GM19397 (cell line): ENCODE measurements at regions not wholly inside any gene's neighbourhood (a gene's known extent, or its start where the extent isn't known, plus 50 kb on each side); places are given as distances from the start of the nearest gene placed in this dataset.
"Not testable (repeated sequence)": the region's sequence is repeated elsewhere in the genome, so short reads cannot be mapped to it uniquely, and the experiment has no call there.

Experiments used
- ATAC-seq: cut with Tn5 transposase; IDR thresholded peaks from one replicate; pipeline ENCODE4 v1.9.1; 2021; ENCODE audit warnings: mild to moderate bottlenecking, moderate library complexity; ENCODE audit not compliant: unreplicated experiment

GRCh38 chr1:187787736-187788135, 959.0 kb downstream of the PLA2G4A start:
- ATAC-seq: no peak

GRCh38 chr1:187788718-187789117, 960.0 kb downstream of the PLA2G4A start:
- no peak for ATAC-seq

- no peak for ATAC-seq
Measured at GRCh38 chr1:187790724-187791123, 962.0 kb downstream of the PLA2G4A start.

DNA sequence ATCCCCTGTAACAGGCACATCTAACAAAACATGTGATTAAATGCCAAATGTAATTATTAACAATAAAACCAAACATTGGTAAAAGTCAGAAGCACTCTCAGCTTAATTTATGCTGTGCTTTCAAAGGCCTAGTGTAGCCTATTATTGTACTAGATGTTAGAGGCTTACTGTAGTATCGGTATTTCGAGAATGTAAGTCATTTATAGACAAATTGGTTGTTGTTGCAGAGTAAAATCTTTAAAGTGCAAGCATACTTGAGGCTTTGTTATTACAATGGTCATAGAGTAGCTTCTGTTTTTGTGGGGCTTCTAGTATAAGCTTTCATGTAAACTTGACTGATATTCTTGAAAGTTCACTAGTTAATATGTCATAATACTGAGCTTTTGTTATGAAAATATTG, 965.8 kb downstream of the PLA2G4A start:
- no peak for ATAC-seq

DNA sequence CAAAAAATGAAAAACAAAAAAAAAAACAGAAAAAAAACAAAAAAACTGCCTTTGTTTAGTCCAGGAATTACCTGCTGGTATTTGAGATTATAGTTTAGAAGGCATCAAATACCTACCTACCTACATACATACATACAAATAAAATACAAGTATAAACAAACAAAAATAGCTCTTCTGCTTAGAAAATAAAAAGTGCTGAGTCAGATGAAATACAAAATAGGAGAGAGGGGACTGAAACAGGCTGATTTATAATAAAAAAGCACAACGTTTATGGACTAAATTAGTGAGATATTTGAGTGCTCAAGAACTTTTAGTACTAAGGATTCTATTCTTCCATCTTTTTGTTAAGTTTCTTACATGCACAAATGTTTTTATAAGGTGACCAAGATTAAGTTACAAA, 980.8 kb downstream of the PLA2G4A start:
- no peak for ATAC-seq

DNA sequence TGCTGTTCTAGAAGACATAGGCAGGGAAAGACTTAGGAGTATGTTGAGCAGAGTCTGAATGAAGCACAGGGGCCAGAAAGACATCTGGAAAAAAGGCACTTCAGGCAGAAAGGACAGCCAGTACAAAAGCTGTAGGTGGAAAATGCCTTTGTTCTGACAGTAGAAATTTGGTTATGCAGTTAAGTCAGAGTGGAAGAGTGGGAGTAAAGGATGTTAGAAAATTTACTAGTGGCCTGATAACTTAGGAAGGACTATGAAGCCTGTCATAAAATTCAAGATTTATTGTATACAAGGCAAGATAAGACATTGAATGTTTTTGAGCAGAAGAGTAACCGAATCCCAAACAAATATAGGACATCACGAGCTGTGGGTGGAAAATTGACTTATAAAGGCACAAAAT, 987.9 kb downstream of the PLA2G4A start:
- ATAC-seq: no peak

DNA sequence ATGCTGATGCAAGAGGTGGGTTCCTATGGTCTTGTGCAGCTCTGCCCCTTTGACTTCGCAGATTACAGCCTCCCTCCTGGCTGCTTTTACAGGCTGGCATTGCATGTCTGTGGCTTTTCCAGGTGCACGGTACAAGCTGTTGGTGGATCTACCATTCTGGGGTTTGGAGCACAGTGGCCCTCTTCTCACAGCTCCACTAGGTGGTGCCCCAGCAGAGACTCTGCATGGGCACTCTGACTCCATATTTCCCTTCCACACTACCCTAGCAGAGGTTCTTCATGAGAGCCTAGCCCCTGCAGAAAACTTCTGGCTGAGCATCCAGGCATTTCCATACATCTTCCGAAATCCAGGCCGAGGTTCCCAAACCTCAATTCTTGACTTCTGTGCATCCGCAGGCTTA, 989.0 kb downstream of the PLA2G4A start:
- no peak for ATAC-seq

GRCh38 chr1:187819086-187819485, 990.3 kb downstream of the PLA2G4A start:
- no peak for ATAC-seq

GRCh38 chr1:187836557-187836956, 1007.8 kb downstream of the PLA2G4A start:
- ATAC-seq: no peak

- no peak for ATAC-seq
Measured at GRCh38 chr1:187837787-187838186, 1009.0 kb downstream of the PLA2G4A start.

- no peak for ATAC-seq
Measured at GRCh38 chr1:187838335-187839293, 1009.9 kb downstream of the PLA2G4A start.

- ATAC-seq: no peak
Measured at GRCh38 chr1:187839873-187840272, 1011.1 kb downstream of the PLA2G4A start.

DNA sequence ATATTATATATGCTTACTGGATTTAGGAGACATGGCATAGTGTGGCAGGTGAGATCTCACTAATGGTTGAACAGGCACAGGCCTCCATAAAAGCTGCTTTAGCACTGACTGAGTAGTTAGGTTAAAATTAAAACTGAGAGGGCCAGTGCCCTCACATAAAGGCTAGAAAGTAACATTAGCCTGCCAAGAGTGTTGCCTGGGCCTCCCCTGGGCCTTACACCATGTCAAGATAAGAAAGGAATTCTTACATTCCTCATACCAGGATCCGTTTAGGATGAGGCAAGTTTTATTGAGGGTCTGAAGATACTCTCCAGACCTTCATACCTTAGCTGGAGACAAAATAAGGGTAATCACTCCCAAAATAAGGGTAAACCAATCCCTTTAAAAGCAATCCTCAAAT, 1011.8 kb downstream of the PLA2G4A start:
- no peak for ATAC-seq

DNA sequence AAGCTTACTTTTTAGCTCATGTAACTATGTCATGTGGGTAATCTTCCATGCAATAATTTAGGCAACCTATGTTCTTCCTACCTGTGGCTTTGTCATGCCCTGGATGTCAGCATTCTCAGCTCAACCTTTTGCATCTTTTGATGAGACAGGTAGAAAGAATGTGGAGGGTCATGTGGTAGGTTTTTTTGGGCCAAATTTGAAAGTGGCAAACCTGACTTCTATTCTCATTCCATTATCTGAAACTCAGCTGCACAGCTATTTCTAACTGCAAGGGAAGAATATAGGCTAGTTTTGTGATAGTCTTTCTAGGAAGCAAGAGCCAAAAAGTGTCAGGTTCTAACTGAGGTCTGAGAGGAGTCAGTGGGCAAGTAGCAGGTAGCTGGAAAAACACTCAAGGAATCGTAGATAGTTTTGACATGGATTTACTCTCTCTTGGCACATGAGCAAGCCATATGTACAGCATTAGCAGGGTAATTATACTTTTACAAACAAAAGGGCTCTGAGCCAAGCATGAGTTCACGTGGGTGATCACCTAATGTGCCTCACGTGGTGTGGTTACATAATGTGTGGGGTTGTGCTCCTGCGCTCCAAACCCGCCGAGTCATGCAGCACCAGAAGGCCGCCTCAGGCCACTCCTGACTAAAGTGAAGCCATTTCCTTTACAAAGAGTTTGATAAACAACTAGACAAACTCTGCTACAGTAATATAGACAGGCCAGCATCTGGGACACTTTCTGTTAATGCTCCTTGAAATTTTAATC, 1013.8 kb downstream of the PLA2G4A start:
- ATAC-seq: no peak

DNA sequence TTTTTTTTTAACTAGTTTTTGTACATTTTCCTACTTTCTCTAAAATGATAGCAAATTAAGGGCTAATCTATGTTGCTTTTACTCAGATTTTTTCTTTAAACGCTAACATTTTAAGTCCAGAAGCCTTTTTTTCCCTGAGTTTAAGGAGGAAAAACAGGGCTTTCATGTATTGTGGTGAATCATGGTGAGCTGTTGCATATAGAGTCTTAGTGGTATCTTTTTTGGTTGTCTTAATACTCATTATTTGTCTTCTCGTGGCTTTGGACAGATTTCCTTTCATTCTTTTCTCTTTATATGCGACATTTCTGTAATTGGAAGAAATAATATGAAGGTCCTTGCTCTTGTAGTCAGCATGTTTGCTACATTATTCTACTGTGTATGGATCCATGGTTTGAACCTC, 1015.6 kb downstream of the PLA2G4A start:
- no peak for ATAC-seq

DNA sequence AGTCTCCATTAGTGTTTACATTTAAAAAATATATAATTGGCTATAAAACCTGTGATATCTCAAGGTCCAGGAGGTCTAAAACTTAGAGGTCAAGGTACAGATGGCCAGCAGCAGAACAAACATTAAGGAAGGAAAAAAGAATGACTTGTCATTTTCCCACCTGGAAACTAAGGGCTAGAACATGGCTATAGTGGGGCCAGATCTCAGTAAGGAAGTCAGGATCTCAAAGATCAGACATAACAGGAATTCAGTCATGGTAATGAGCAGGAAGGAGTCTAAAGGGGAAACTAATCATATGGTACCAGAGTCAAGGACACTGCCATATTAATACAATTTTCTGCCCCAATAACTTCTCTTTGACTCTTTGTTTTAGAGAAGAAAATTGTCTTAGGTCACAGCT, 1018.8 kb downstream of the PLA2G4A start:
- ATAC-seq: no peak

- ATAC-seq: no peak
Measured at GRCh38 chr1:187848321-187848720, 1019.6 kb downstream of the PLA2G4A start.

- not testable (repeated sequence) for ATAC-seq
Measured at GRCh38 chr1:187850146-187850545, 1021.4 kb downstream of the PLA2G4A start.

GRCh38 chr1:187853505-187853904, 1024.8 kb downstream of the PLA2G4A start:
- no peak for ATAC-seq

DNA sequence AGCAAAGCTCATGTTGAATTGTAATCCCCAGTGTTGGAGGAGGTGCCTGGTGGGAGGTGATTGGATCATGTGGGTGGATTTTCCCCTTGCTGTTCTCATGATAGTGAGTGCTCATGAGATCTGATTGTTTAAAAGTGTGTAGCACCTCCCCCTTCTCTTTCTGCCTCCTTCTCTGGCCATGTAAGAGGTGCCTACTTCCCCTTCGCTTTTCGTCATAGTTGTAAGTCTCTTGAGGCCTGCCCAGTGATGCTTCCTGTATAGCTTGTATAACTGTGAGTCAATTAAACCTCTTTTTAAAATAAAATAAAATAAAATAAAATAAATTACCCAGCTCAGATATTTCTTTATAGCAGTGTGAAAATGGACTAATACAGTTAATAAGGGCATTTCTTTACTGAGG, 1025.7 kb downstream of the PLA2G4A start:
- ATAC-seq: no peak

GRCh38 chr1:187862506-187862905, 1033.8 kb downstream of the PLA2G4A start:
- ATAC-seq: no peak

GRCh38 chr1:187870552-187870951, 1041.8 kb downstream of the PLA2G4A start:
- ATAC-seq: no peak
